HEK293 (cell line): ENCODE measurements at regions not wholly inside any gene's neighbourhood (a gene's known extent, or its start where the extent isn't known, plus 50 kb on each side); places are given as distances from the start of the nearest gene placed in this dataset.

Experiments used
- CTCF ChIA-PET: fragments of 350-600 bp; formaldehyde crosslinking; extraction: SDS; loops from one replicate; lab custom pipeline; 2021; ENCODE audit warnings: antibody characterized with exemption; lab: Yijun Ruan, JAX
- POLR2A ChIA-PET: fragments of 300-600 bp; formaldehyde crosslinking; extraction: SDS; loops from one replicate; lab custom pipeline; 2020; ENCODE audit warnings: antibody characterized with exemption, inconsistent platforms; lab: Yijun Ruan, JAX
- H3K27ac ChIP-seq: fragments of 200-500 bp; sonication (Bioruptor generic); 2 replicates; pipeline ENCODE4 v1.5.1; 2014; ENCODE audit warnings: low read depth, low read length, control low read depth, inconsistent platforms; ENCODE audit errors: extremely low read depth
- H3K36me3 ChIP-seq, 2 experiments: fragments of 200-500 bp in 1 of 2; sonication (Bioruptor generic) in 1 of 2; 1 replicate in 1 of 2; 2 replicates in 1 of 2; pipeline ENCODE4 v1.5.1; 2014 to 2017; ENCODE audit warnings: inconsistent platforms in 2 of 2, low read length in 2 of 2; ENCODE audit not compliant: control insufficient read depth in 2 of 2, insufficient read depth in 1 of 2
- H3K4me1 ChIP-seq: fragments of 200-500 bp; sonication (Bioruptor generic); 2 replicates; pipeline ENCODE4 v1.5.1; 2014; ENCODE audit warnings: mild to moderate bottlenecking, low read length, inconsistent platforms; ENCODE audit not compliant: control insufficient read depth, insufficient read depth
- H3K4me3 ChIP-seq: 2 replicates; pipeline ENCODE4 v1.5.1; 2011; ENCODE audit warnings: low read depth, mild to moderate bottlenecking, control low read depth, low read length, moderate library complexity
- H3K9me3 ChIP-seq: fragments of 200-500 bp; sonication (Bioruptor generic); 2 replicates; pipeline ENCODE4 v1.5.1; 2014; ENCODE audit warnings: low read depth, low read length, inconsistent platforms; ENCODE audit not compliant: control insufficient read depth, insufficient read depth
- PRDM10 ChIP-seq: fragments of 450-650 bp; formaldehyde crosslinking; IDR thresholded peaks from 2 replicates; pipeline ENCODE4 v1.5.1; 2016; ENCODE audit warnings: missing biosample characterization, missing genetic modification characterization
- REPIN1 ChIP-seq: fragments of 450-650 bp; formaldehyde crosslinking; IDR thresholded peaks from 2 replicates; pipeline ENCODE4 v1.5.1; 2017; ENCODE audit warnings: missing biosample characterization, missing genetic modification characterization, low read depth
- TSHZ1 ChIP-seq: fragments of 450-650 bp; formaldehyde crosslinking; IDR thresholded peaks from 2 replicates; pipeline ENCODE4 v1.5.1; 2016; ENCODE audit warnings: missing biosample characterization, missing genetic modification characterization, borderline replicate concordance
- ZBTB20 ChIP-seq: fragments of 450-650 bp; formaldehyde crosslinking; IDR thresholded peaks from 2 replicates; pipeline ENCODE4 v1.5.1; 2016; ENCODE audit warnings: missing biosample characterization, missing genetic modification characterization
- ZBTB44 ChIP-seq: fragments of 450-650 bp; IDR thresholded peaks from 2 replicates; pipeline ENCODE4 v1.5.1; 2018; ENCODE audit warnings: missing biosample characterization, mild to moderate bottlenecking, missing genetic modification characterization
- ZNF341 ChIP-seq: fragments of 450-650 bp; formaldehyde crosslinking; IDR thresholded peaks from 2 replicates; pipeline ENCODE4; 2016; ENCODE audit warnings: low read depth, missing biosample characterization, missing genetic modification characterization
- ZNF501 ChIP-seq: fragments of 450-650 bp; formaldehyde crosslinking; IDR thresholded peaks from 2 replicates; pipeline ENCODE4 v1.5.1; 2016; ENCODE audit warnings: missing biosample characterization, missing genetic modification characterization
- ZNF645 ChIP-seq: fragments of 450-650 bp; formaldehyde crosslinking; IDR thresholded peaks from 2 replicates; pipeline ENCODE4; 2016; ENCODE audit warnings: missing biosample characterization, missing genetic modification characterization
- ZNF654 ChIP-seq: fragments of 450-650 bp; formaldehyde crosslinking; IDR thresholded peaks from 2 replicates; pipeline ENCODE4 v1.5.1; 2016; ENCODE audit warnings: low read depth, missing biosample characterization, missing genetic modification characterization
- ZNF785 ChIP-seq: fragments of 450-650 bp; formaldehyde crosslinking; IDR thresholded peaks from 2 replicates; pipeline ENCODE4 v1.5.1; 2016; ENCODE audit warnings: missing biosample characterization, missing genetic modification characterization
- ZNF792 ChIP-seq: fragments of 450-650 bp; formaldehyde crosslinking; IDR thresholded peaks from 2 replicates; pipeline ENCODE4 v1.5.1; 2016; ENCODE audit warnings: missing biosample characterization, missing genetic modification characterization
- ZXDB ChIP-seq: fragments of 450-650 bp; formaldehyde crosslinking; IDR thresholded peaks from 2 replicates; pipeline ENCODE4 v1.5.1; 2016; ENCODE audit warnings: missing biosample characterization, missing genetic modification characterization
- TF ChIP-seq, protein P1 (sequence below): fragments of 450-650 bp; formaldehyde crosslinking; IDR thresholded peaks from 2 replicates; pipeline ENCODE4 v1.5.1; 2016; ENCODE audit warnings: missing biosample characterization, missing genetic modification characterization

DNA sequence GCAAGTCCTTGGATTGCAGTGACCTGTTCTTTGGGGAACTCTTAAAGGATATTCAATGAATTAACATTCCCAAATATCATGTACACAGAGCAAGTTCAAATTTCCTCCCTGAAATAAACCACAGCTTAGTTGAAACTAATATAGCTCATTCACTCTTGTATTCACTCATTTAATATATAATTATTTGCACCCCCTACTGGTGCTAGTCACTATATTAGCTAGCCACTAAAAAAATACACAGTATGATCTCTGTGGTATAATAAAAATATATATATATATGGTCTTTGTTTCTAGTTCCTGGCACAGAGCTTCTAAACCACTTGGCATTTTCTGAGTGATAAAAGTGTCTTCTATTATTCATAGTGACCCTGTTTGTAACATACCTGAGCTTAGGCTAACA is 177.3 kb upstream of the LYPLAL1 start (continued):
- TF ChIP-seq, protein P1, sequence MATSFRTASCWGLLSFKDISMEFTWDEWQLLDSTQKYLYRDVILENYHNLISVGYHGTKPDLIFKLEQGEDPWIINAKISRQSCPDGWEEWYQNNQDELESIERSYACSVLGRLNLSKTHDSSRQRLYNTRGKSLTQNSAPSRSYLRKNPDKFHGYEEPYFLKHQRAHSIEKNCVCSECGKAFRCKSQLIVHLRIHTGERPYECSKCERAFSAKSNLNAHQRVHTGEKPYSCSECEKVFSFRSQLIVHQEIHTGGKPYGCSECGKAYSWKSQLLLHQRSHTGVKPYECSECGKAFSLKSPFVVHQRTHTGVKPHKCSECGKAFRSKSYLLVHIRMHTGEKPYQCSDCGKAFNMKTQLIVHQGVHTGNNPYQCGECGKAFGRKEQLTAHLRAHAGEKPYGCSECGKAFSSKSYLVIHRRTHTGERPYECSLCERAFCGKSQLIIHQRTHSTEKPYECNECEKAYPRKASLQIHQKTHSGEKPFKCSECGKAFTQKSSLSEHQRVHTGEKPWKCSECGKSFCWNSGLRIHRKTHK (tag by site-specific recombination) = no peak

DNA sequence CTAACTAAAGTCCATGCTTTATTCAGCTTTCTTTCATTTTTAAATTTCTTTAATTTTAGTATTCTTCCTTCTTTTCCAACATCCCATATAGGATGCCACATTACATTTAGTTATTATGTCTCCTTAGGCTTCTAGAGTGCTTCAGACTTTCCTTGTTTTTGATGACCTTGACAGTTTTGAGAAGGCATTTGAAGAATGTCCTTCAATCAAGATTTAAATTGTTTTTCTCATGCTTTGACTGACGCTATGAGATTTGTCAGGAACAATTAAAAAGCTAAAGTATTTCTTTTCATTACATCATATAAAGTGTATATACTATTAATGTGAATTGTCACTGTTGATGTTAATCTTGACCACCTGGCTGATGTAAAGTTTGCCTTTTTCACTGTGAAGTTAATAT is 173.7 kb upstream of the LYPLAL1 start:
- POLR2A ChIA-PET = no interaction called here
- no peak for TF ChIP-seq REPIN1 (tag by site-specific recombination)
- no peak for TF ChIP-seq ZBTB20 (tag by site-specific recombination)
- no peak for TF ChIP-seq ZNF785 (tag by site-specific recombination)
- no peak for TF ChIP-seq ZNF792 (tag by site-specific recombination)
- no peak for TF ChIP-seq ZXDB (tag by site-specific recombination)
- no peak for TF ChIP-seq ZNF501
- no peak for TF ChIP-seq ZBTB44 (tag by site-specific recombination)
- no peak for TF ChIP-seq PRDM10 (tag by site-specific recombination)
- no peak for TF ChIP-seq ZNF341 (tag by site-specific recombination)
- TF ChIP-seq, all 188 proteins: peak for 0
- Histone ChIP-seq H3K9me3 (no peaks in the 10 kb centered on the region), H3K36me3 (no peaks in the 10 kb centered on the region), H3K4me3 (no peak overlapping the region), H3K27ac (no peak overlapping the region), H3K4me1 (no peaks in the 10 kb centered on the region)
- CTCF ChIA-PET = no interaction called here

- no peaks in the 10 kb centered on the region for H3K9me3 ChIP-seq
- no peak for TF ChIP-seq ZNF645 (tag by site-specific recombination)
- TF ChIP-seq TSHZ1 = no peak
- TF ChIP-seq ZNF654 = no peak
- CTCF ChIA-PET = no interaction called here
These were observed 173.0 kb upstream of the LYPLAL1 start for GRCh38 chr1:219000631-219001030.

More at GRCh38 chr1:219000631-219001030, 173.0 kb upstream of the LYPLAL1 start:
- no peak overlapping the region for H3K27ac ChIP-seq
- H3K36me3 ChIP-seq = no peaks in the 10 kb centered on the region
- no peaks in the 10 kb centered on the region for H3K4me1 ChIP-seq
- H3K4me3 ChIP-seq = no peak overlapping the region
- POLR2A ChIA-PET = no interaction called here
